Stomach (tissue), 8 donors: ENCODE measurements at regions not wholly inside any gene's neighbourhood (a gene's known extent, or its start where the extent isn't known, plus 50 kb on each side); places are given as distances from the start of the nearest gene placed in this dataset.
A peak's percentile ranks its signal among the peaks of the same experiment; 100 is the strongest.

Experiments
- DNase-seq, 2 donors: peaks; one replicate each; pipeline versions ENCODE4 v3.0.0 to v3.0.0-alpha.2; 2013 to 2019
- H3K27ac ChIP-seq, 5 donors: fragments of 200-600 bp in 4 of 5; sonication (generic) in 4 of 5; one replicate each; pipeline ENCODE4 v1.5.1; 2013 to 2019; ENCODE audit warnings: mild to moderate bottlenecking in 1 of 5, moderate library complexity in 1 of 5
- H3K27me3 ChIP-seq, 3 donors: fragments of 200-600 bp; sonication (generic); one replicate each; pipeline ENCODE4 v1.5.1; 2017 to 2019; ENCODE audit warnings: mixed run types in 1 of 3
- H3K36me3 ChIP-seq, 4 donors: fragments of 200-600 bp; sonication (generic); 1 replicate in 3 of 4; 2 replicates in 1 of 4; pipeline ENCODE4 v1.5.1; 2016 to 2019
- H3K4me1 ChIP-seq, 4 donors: fragments of 200-600 bp; sonication (generic); one replicate each; pipeline ENCODE4 v1.5.1; 2016 to 2019
- H3K4me3 ChIP-seq, 4 donors: fragments of 200-600 bp; sonication (generic) in 3 of 4; one replicate each; pipeline ENCODE4 v1.5.1; 2016 to 2019; ENCODE audit warnings: mild to moderate bottlenecking in 1 of 4
- H3K9me3 ChIP-seq, 4 donors: fragments of 200-600 bp; sonication (generic); one replicate each; pipeline ENCODE4 v1.5.1; 2016 to 2019
- CTCF ChIP-seq, 7 experiments: fragments of 450-650 bp in 4 of 7; fragments of 200-600 bp in 3 of 7; sonication (generic) in 3 of 7; IDR thresholded peaks; one replicate each; pipeline ENCODE4 v1.5.1; 2016 to 2019; ENCODE audit warnings: antibody characterized with exemption in 7 of 7, control low read depth in 2 of 7, mild to moderate bottlenecking in 1 of 7
- EP300 ChIP-seq: sonication (generic); formaldehyde crosslinking; IDR thresholded peaks from one replicate; pipeline ENCODE4 v1.6.1; 2017; ENCODE audit warnings: antibody characterized with exemption
- POLR2A ChIP-seq, 4 donors: fragments of 450-650 bp; IDR thresholded peaks; one replicate each; pipeline ENCODE4 v1.6.1; 2016; ENCODE audit warnings: antibody characterized with exemption in 4 of 4, control low read depth in 2 of 4, mild to moderate bottlenecking in 1 of 4, moderate library complexity in 1 of 4
- POLR2AphosphoS5 ChIP-seq, 3 donors: sonication (generic); formaldehyde crosslinking; IDR thresholded peaks; one replicate each; pipeline ENCODE4 v1.6.1; 2016; ENCODE audit warnings: antibody characterized with exemption in 3 of 3
- WGBS, 5 donors: extraction: QIAGEN DNeasy Blood & Tissue Kit in 3 of 5; methylation state at CpG; one replicate each; pipeline versions ENCODE4 v1.1.5 to v1.1.7; 2013 to 2018; 5-methylcytosine and 5-hydroxymethylcytosine counted together
- intact Hi-C: fragments of 100-400 bp; cut with DNase I; formaldehyde crosslinking; loops from one replicate; pipeline ENCODE4 v1.15.1; 2023; ENCODE audit warnings: low total_unique reads
- donor health status: healthy with polysubstance abuse.
- donor health status: Bipolar disorder and iron deficiency.
- donor health status: healthy.

GRCh38 chr12:13924286-13924685, 57.1 kb downstream of the GRIN2B start:
- no peak for DNase-seq
- Histone ChIP-seq H3K9me3 (no peaks in the 10 kb centered on the region), H3K27ac (no peak overlapping the region), H3K4me3 (no peak overlapping the region), H3K36me3 (no peaks in the 10 kb centered on the region), H3K27me3 (no peaks in the 10 kb centered on the region), H3K4me1 (no peaks in the 10 kb centered on the region)
- WGBS, 5 donors: 52 to 75% (median 72%) methylated on average over 2 of the region's 2 CpGs
- no peak for TF ChIP-seq EP300
- no peak for TF ChIP-seq POLR2A (IDR thresholded peaks at IDR 0.05)
- TF ChIP-seq POLR2AphosphoS5 (IDR thresholded peaks at IDR 0.05): no peak
- no peak for TF ChIP-seq CTCF (IDR thresholded peaks at IDR 0.05)
- intact Hi-C loops: no loop called here

GRCh38 chr12:13918897-13919296, 62.5 kb downstream of the GRIN2B start:
- Histone ChIP-seq H3K36me3 (no peaks in the 10 kb centered on the region), H3K4me1 (peaks cover 0 to 4% (median 0%) of the 10 kb centered on the region in 4 donors), H3K27ac (no peak overlapping the region), H3K4me3 (no peak overlapping the region), H3K27me3 (no peaks in the 10 kb centered on the region), H3K9me3 (no peaks in the 10 kb centered on the region)
- no peak for DNase-seq
- TF ChIP-seq EP300 (no peak), POLR2A (IDR thresholded peaks at IDR 0.05) (no peak), CTCF (IDR thresholded peaks at IDR 0.05) (no peak), POLR2AphosphoS5 (IDR thresholded peaks at IDR 0.05) (no peak)
- WGBS, 5 donors: 17 to 34% (median 30%) methylated on average over 2 of the region's 2 CpGs
- intact Hi-C loops: no loop called here

DNA sequence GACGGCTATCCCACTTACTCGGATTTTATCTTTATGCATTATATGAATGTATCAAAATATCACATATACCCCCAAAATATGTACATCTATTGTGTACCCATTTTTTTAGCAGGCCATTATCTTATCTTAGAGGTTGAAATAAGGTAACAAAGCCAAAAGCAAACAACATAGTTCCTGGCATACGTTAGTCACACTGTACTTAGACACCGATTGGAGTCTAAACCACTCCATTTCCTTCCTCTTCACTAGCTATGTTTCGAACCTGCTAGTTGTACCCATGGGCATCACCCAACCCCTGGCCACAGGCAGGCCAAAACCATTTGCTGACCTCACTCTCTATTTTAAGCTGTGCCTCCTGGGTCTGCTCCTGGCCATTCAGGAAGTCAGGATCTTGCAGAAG, 66.3 kb downstream of the GRIN2B start:
- TF ChIP-seq CTCF (IDR thresholded peaks at IDR 0.05) (no peak), POLR2AphosphoS5 (IDR thresholded peaks at IDR 0.05) (peak in 2 of 3 donors; percentile 32 to 60), POLR2A (IDR thresholded peaks at IDR 0.05) (no peak), EP300 (no peak)
- intact Hi-C loops: no loop called here
- Histone ChIP-seq H3K27ac (peak overlapping the region in 1 of 5 donors; percentile 26), H3K4me3 (no peak overlapping the region), H3K27me3 (no peaks in the 10 kb centered on the region), H3K4me1 (peaks cover 0 to 4% (median 0%) of the 10 kb centered on the region in 4 donors), H3K9me3 (no peaks in the 10 kb centered on the region), H3K36me3 (no peaks in the 10 kb centered on the region)
- 26 to 50% (median 44%) methylated on average over 5 of the region's 5 CpGs for WGBS, 5 donors
- no peak for DNase-seq

DNA sequence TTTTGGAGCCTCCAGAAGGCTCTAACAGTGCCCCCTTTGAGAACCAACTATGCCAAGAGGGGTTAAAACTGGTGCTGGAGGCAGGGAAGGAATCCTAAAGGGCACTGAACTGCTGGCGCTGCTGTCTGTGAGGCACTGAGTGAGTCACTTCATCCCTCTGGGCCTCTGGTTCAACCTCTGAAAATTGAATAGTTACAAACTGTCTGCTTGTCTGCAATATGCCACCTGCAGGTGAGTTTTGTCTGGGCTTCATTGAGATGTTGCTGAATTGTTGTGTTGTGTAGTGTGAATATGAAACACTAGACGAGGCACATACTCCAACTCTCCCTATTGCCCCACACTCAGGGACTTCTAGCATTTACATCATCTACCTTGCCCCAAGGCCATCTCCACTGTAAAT, 68.0 kb downstream of the GRIN2B start:
- no peaks in the 10 kb centered on the region for H3K9me3 ChIP-seq
- TF ChIP-seq POLR2A (IDR thresholded peaks at IDR 0.05) (no peak), CTCF (IDR thresholded peaks at IDR 0.05) (no peak), POLR2AphosphoS5 (IDR thresholded peaks at IDR 0.05) (no peak), EP300 (no peak)

More for the DNA sequence above, 68.0 kb downstream of the GRIN2B start:
- DNase-seq: no peak
- intact Hi-C loops: no loop called here
- Histone ChIP-seq H3K27me3 (no peaks in the 10 kb centered on the region), H3K36me3 (no peaks in the 10 kb centered on the region), H3K4me1 (peaks cover 0 to 4% (median 0%) of the 10 kb centered on the region in 4 donors), H3K4me3 (no peak overlapping the region), H3K27ac (no peak overlapping the region)
- WGBS, 5 donors: 66 to 97% (median 89%) methylated on average over 2 of the region's 2 CpGs
